ENCODE measurements at regions not wholly inside any gene's neighbourhood (a gene's known extent, or its start where the extent isn't known, plus 50 kb on each side); places are given as distances from the start of the nearest gene placed in this dataset.

- ChIA-PET POLR2A (no interaction called here), RAD21 (ENCODE audit: unreplicated experiment) (no interaction called here), CTCF (no interaction called here), SMC1A (ENCODE audit: uncharacterized antibody, unreplicated experiment) (no interaction called here)
- BruUV-seq (replicated peaks), result no TSS peak
- no peak overlapping the region for H2AFZ ChIP-seq (ENCODE audit: control insufficient read depth, low read depth, low read length)
- no peak overlapping the region for H3K27ac ChIP-seq (ENCODE audit: control insufficient read depth, insufficient read depth)
- no peaks in the 10 kb centered on the region for H3K27me3 ChIP-seq (replicated peaks in 1 of 2; ENCODE audit: control insufficient read depth in 2 of 2, insufficient read depth in 2 of 2, low read length in 1 of 2)
- no peak overlapping the region for H3K4me3 ChIP-seq
- no peaks in the 10 kb centered on the region for H4K20me1 ChIP-seq (ENCODE audit: control insufficient read depth, insufficient read depth)
- H3K79me2 ChIP-seq (ENCODE audit: control insufficient read depth, insufficient read depth, low read length), result no peaks in the 10 kb centered on the region
- DNase-seq (ENCODE audit: low read depth, low spot score) (no peak), ATAC-seq (no peak), FAIRE-seq (no peak)
- H3K9ac ChIP-seq (ENCODE audit: control insufficient read depth, insufficient read depth, low read length), result no peak overlapping the region
- WGBS (ENCODE audit: insufficient coverage, insufficient replicate concordance, low lambda C conversion rate, missing lambda C conversion rate), result 28% methylated on average over 2 of the region's 2 CpGs
- H3K36me3 ChIP-seq (ENCODE audit: control insufficient read depth in 2 of 2, insufficient read depth in 2 of 2, low read length in 1 of 2), result no peaks in the 10 kb centered on the region
- no peaks in the 10 kb centered on the region for H3K9me3 ChIP-seq (replicated peaks; ENCODE audit: control insufficient read depth, insufficient read depth, low read length)
- H3K4me2 ChIP-seq (ENCODE audit: control insufficient read depth, insufficient read depth), result no peak overlapping the region
- in situ Hi-C loops (cut with MboI) (no loop called here), intact Hi-C loops (cut with micrococcal nuclease; ENCODE audit: unreplicated experiment) (no loop called here)
- no peaks in the 10 kb centered on the region for H3K4me1 ChIP-seq (ENCODE audit: control insufficient read depth, insufficient read depth, low read length)
- TF ChIP-seq POLR2A (IDR thresholded peaks at IDR 0.05; ENCODE audit: low read depth, low read length), result no peak
- TF ChIP-seq HDAC2 (IDR thresholded peaks at IDR 0.05), result no peak
- no peak for TF ChIP-seq RELA (IDR thresholded peaks at IDR 0.05; ENCODE audit: borderline replicate concordance, partially characterized antibody)
- TF ChIP-seq IRF3 (IDR thresholded peaks at IDR 0.05), result no peak
- no peak for TF ChIP-seq CREB1 (IDR thresholded peaks at IDR 0.05; ENCODE audit: low read depth)
- no peak for TF ChIP-seq PBX3 (IDR thresholded peaks at IDR 0.05; ENCODE audit: insufficient replicate concordance, low read depth, low read length)
- TF ChIP-seq CHD1 (IDR thresholded peaks at IDR 0.05; ENCODE audit: low read depth, low read length), result no peak
- TF ChIP-seq ELK1 (IDR thresholded peaks at IDR 0.05; ENCODE audit: low read depth, low read length), result no peak
- TF ChIP-seq BHLHE40 (IDR thresholded peaks at IDR 0.05; ENCODE audit: borderline replicate concordance in 1 of 2, low read depth in 2 of 2, low read length in 1 of 2), result no peak
- no peak for TF ChIP-seq NFIC (IDR thresholded peaks at IDR 0.05; ENCODE audit: low read depth, low read length)
- no peak for TF ChIP-seq NRF1 (conservative IDR thresholded peaks at IDR 0.05; ENCODE audit: low read depth, low read length)
- TF ChIP-seq ATF3 (IDR thresholded peaks at IDR 0.05; ENCODE audit: borderline replicate concordance, extremely low read depth, low read depth, low read length), result no peak
- no peak for TF ChIP-seq FOXM1 (IDR thresholded peaks at IDR 0.05; ENCODE audit: low read depth, low read length)
- no peak for TF ChIP-seq HSF1 (IDR thresholded peaks at IDR 0.05; ENCODE audit: low read depth, low read length)
- TF ChIP-seq TCF3 (IDR thresholded peaks at IDR 0.05; ENCODE audit: borderline replicate concordance, insufficient read depth, low read depth, low read length), result no peak
- TF ChIP-seq CBFB (IDR thresholded peaks at IDR 0.05; ENCODE audit: low read depth), result no peak
- TF ChIP-seq NR2C2 (IDR thresholded peaks at IDR 0.05; ENCODE audit: borderline replicate concordance, control insufficient read depth, insufficient read length, low read depth), result no peak
- TF ChIP-seq SIX5 (IDR thresholded peaks at IDR 0.05; ENCODE audit: low read depth, low read length, severe bottlenecking), result no peak
- TF ChIP-seq YY1 (IDR thresholded peaks at IDR 0.05; ENCODE audit: low read depth, low read length), result no peak
These were observed 528.6 kb downstream of the GATA3 start for GRCh38 chr10:8583096-8583495.
